ENCODE measurements at regions not wholly inside any gene's neighbourhood (a gene's known extent, or its start where the extent isn't known, plus 50 kb on each side); places are given as distances from the start of the nearest gene placed in this dataset.

- no TSS peak for BruUV-seq (replicated peaks)
- no peaks in the 10 kb centered on the region for H3K4me1 ChIP-seq (ENCODE audit: insufficient read depth, low read length, poor library complexity, severe bottlenecking)
- no peaks in the 10 kb centered on the region for H3K9me3 ChIP-seq (ENCODE audit: low read depth, low read length, poor library complexity, severe bottlenecking)
- no peaks in the 10 kb centered on the region for H3K36me3 ChIP-seq (ENCODE audit: insufficient read depth, low read length, poor library complexity, severe bottlenecking)
- ChIA-PET CTCF (no interaction called here), POLR2A (ENCODE audit: low non-redundant PET) (no interaction called here)
- H3K27me3 ChIP-seq (replicated peaks; ENCODE audit: insufficient read depth, low read depth, low read length, poor library complexity): no peaks in the 10 kb centered on the region
- no peak for DNase-seq (ENCODE audit: low spot score)
- no peak overlapping the region for H3K4me3 ChIP-seq (ENCODE audit: low read depth, low read length, poor library complexity, severe bottlenecking)
- H3K27ac ChIP-seq (ENCODE audit: low read depth, low read length, poor library complexity, severe bottlenecking): no peak overlapping the region
- intact Hi-C loops (cut with micrococcal nuclease; ENCODE audit: unreplicated experiment): no loop called here
- TF ChIP-seq CTCF (conservative IDR thresholded peaks at IDR 0.05; ENCODE audit: low read depth, low read length) (no peak), EZH2 (IDR thresholded peaks at IDR 0.05; ENCODE audit: borderline replicate concordance, low read depth, low read length, poor library complexity, severe bottlenecking) (no peak)
These were observed 164.4 kb upstream of the TAB2 start for GRCh38 chr6:149153100-149153499.

- no peaks in the 10 kb centered on the region for H3K27me3 ChIP-seq (replicated peaks; ENCODE audit: insufficient read depth, low read depth, low read length, poor library complexity)
- no peak for TF ChIP-seq EZH2 (IDR thresholded peaks at IDR 0.05; ENCODE audit: borderline replicate concordance, low read depth, low read length, poor library complexity, severe bottlenecking)
- TF ChIP-seq CTCF (conservative IDR thresholded peaks at IDR 0.05; ENCODE audit: low read depth, low read length): no peak
- no peak overlapping the region for H3K27ac ChIP-seq (ENCODE audit: low read depth, low read length, poor library complexity, severe bottlenecking)
- no peak overlapping the region for H3K4me3 ChIP-seq (ENCODE audit: low read depth, low read length, poor library complexity, severe bottlenecking)
- no peak for DNase-seq (ENCODE audit: low spot score)
- ChIA-PET POLR2A (ENCODE audit: low non-redundant PET) (no interaction called here), CTCF (no interaction called here)
- H3K9me3 ChIP-seq (ENCODE audit: low read depth, low read length, poor library complexity, severe bottlenecking): no peaks in the 10 kb centered on the region
- intact Hi-C loops (cut with micrococcal nuclease; ENCODE audit: unreplicated experiment): no loop called here
- BruUV-seq (replicated peaks): no TSS peak
- H3K36me3 ChIP-seq (ENCODE audit: insufficient read depth, low read length, poor library complexity, severe bottlenecking): no peaks in the 10 kb centered on the region
- H3K4me1 ChIP-seq (ENCODE audit: insufficient read depth, low read length, poor library complexity, severe bottlenecking): no peaks in the 10 kb centered on the region
These were observed 163.8 kb upstream of the TAB2 start for GRCh38 chr6:149153693-149154092.

GRCh38 chr6:149154261-149154821 is 163.2 kb upstream of the TAB2 start:
- Histone ChIP-seq H3K4me3 (ENCODE audit: low read depth, low read length, poor library complexity, severe bottlenecking) (no peak overlapping the region), H3K36me3 (ENCODE audit: insufficient read depth, low read length, poor library complexity, severe bottlenecking) (no peaks in the 10 kb centered on the region), H3K27ac (ENCODE audit: low read depth, low read length, poor library complexity, severe bottlenecking) (no peak overlapping the region), H3K4me1 (ENCODE audit: insufficient read depth, low read length, poor library complexity, severe bottlenecking) (no peaks in the 10 kb centered on the region), H3K27me3 (replicated peaks; ENCODE audit: insufficient read depth, low read depth, low read length, poor library complexity) (no peaks in the 10 kb centered on the region), H3K9me3 (ENCODE audit: low read depth, low read length, poor library complexity, severe bottlenecking) (no peaks in the 10 kb centered on the region)
- POLR2A ChIA-PET (ENCODE audit: low non-redundant PET): no interaction called here
- CTCF ChIA-PET: no interaction called here
- TF ChIP-seq CTCF (conservative IDR thresholded peaks at IDR 0.05; ENCODE audit: low read depth, low read length) (no peak), EZH2 (IDR thresholded peaks at IDR 0.05; ENCODE audit: borderline replicate concordance, low read depth, low read length, poor library complexity, severe bottlenecking) (no peak)
- intact Hi-C loops (cut with micrococcal nuclease; ENCODE audit: unreplicated experiment): no loop called here
- DNase-seq (ENCODE audit: low spot score): no peak
- BruUV-seq (replicated peaks): no TSS peak
